ENCODE measurements at regions not wholly inside any gene's neighbourhood (a gene's known extent, or its start where the extent isn't known, plus 50 kb on each side); places are given as distances from the start of the nearest gene placed in this dataset.
A peak's percentile ranks its signal among the peaks of the same experiment; 100 is the strongest.

- no peak overlapping the region for H3K27ac Mint-ChIP-seq (ENCODE audit: unreplicated experiment)
- Histone ChIP-seq H2AFZ (ENCODE audit: low read depth, low read length) (peak overlapping the region; percentile 16), H4K20me1 (ENCODE audit: insufficient read depth, low read length) (no peaks in the 10 kb centered on the region), H3K27ac (ENCODE audit: low read depth, low read length) (peak overlapping the region; percentile 66), H3K4me1 (ENCODE audit: insufficient read depth, low read length) (peaks cover 20% of the 10 kb centered on the region), H3K4me2 (ENCODE audit: low read length) (peak overlapping the region; percentile 66), H3K79me2 (ENCODE audit: insufficient read depth, low read length) (no peaks in the 10 kb centered on the region), H3K27me3 (ENCODE audit: insufficient read depth, low read length) (no peaks in the 10 kb centered on the region), H3K4me3 (ENCODE audit: insufficient read depth, low read depth, low read length) (peak overlapping the region; percentile 3), H3K9ac (ENCODE audit: low read length) (peak overlapping the region; percentile 60), H3K9me3 (ENCODE audit: insufficient read depth, low read depth, low read length) (no peaks in the 10 kb centered on the region), H3K36me3 (ENCODE audit: insufficient read depth, low read length) (no peaks in the 10 kb centered on the region)
- no peaks in the 10 kb centered on the region for H3K9me3 Mint-ChIP-seq (ENCODE audit: unreplicated experiment)
- no peaks in the 10 kb centered on the region for H3K36me3 Mint-ChIP-seq (ENCODE audit: low read depth, unreplicated experiment)
- H3K27me3 Mint-ChIP-seq (ENCODE audit: low read depth, unreplicated experiment), result peaks cover 14% of the 10 kb centered on the region
- H3K4me1 Mint-ChIP-seq (ENCODE audit: low read depth, unreplicated experiment), result peaks cover 7% of the 10 kb centered on the region
- FAIRE-seq (no peak), DNase-seq (ENCODE audit: low read depth) (peak; percentile 90)
- H3K4me3 Mint-ChIP-seq (ENCODE audit: unreplicated experiment), result no peak overlapping the region
- TF ChIP-seq, protein P1, sequence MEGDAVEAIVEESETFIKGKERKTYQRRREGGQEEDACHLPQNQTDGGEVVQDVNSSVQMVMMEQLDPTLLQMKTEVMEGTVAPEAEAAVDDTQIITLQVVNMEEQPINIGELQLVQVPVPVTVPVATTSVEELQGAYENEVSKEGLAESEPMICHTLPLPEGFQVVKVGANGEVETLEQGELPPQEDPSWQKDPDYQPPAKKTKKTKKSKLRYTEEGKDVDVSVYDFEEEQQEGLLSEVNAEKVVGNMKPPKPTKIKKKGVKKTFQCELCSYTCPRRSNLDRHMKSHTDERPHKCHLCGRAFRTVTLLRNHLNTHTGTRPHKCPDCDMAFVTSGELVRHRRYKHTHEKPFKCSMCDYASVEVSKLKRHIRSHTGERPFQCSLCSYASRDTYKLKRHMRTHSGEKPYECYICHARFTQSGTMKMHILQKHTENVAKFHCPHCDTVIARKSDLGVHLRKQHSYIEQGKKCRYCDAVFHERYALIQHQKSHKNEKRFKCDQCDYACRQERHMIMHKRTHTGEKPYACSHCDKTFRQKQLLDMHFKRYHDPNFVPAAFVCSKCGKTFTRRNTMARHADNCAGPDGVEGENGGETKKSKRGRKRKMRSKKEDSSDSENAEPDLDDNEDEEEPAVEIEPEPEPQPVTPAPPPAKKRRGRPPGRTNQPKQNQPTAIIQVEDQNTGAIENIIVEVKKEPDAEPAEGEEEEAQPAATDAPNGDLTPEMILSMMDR (IDR thresholded peaks at IDR 0.05; ENCODE audit: insufficient read depth, low read depth, low read length), result no peak
- no peak for TF ChIP-seq EZH2 (IDR thresholded peaks at IDR 0.05; ENCODE audit: insufficient read depth, low read length)
Observed at GRCh38 chr11:70016666-70017367, 61.3 kb upstream of the ANO1 start.

DNA sequence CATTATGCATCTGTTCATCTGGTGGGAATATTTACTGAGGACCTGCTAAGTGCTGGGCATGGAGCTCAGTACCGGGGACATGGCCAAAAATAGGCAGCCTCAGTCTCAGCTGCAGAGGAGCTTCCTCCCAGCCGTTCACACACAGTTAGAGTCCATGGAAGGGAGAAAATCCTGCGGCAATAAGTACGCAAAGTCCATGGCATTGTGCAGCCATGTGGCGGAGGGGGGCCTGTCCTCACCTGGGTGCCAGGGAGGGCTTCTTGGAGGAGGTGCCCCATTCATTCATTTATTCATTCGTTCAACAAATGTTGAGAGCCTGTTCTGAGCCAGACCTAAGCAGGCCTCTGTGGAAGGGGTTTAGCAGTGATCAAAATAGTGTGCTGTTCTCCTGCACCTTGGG lies 59.3 kb upstream of the ANO1 start:
- no peak overlapping the region for H3K4me3 Mint-ChIP-seq (ENCODE audit: unreplicated experiment)
- DNase-seq (ENCODE audit: low read depth), result no peak
- H3K27me3 ChIP-seq (ENCODE audit: insufficient read depth, low read length), result no peaks in the 10 kb centered on the region
- no peak overlapping the region for H3K27ac Mint-ChIP-seq (ENCODE audit: unreplicated experiment)
- H3K4me1 ChIP-seq (ENCODE audit: insufficient read depth, low read length), result peaks cover 20% of the 10 kb centered on the region
- H3K36me3 Mint-ChIP-seq (ENCODE audit: low read depth, unreplicated experiment), result no peaks in the 10 kb centered on the region
- no peaks in the 10 kb centered on the region for H4K20me1 ChIP-seq (ENCODE audit: insufficient read depth, low read length)
- H3K36me3 ChIP-seq (ENCODE audit: insufficient read depth, low read length), result no peaks in the 10 kb centered on the region
- TF ChIP-seq, protein P1 (IDR thresholded peaks at IDR 0.05; ENCODE audit: insufficient read depth, low read depth, low read length), result no peak
- no peak for TF ChIP-seq EZH2 (IDR thresholded peaks at IDR 0.05; ENCODE audit: insufficient read depth, low read length)
- H3K4me1 Mint-ChIP-seq (ENCODE audit: low read depth, unreplicated experiment), result peaks cover 7% of the 10 kb centered on the region
- no peaks in the 10 kb centered on the region for H3K9me3 ChIP-seq (ENCODE audit: insufficient read depth, low read depth, low read length)
- H3K4me3 ChIP-seq (ENCODE audit: insufficient read depth, low read depth, low read length), result no peak overlapping the region
- H3K27ac ChIP-seq (ENCODE audit: low read depth, low read length), result no peak overlapping the region
- H3K4me2 ChIP-seq (ENCODE audit: low read length), result no peak overlapping the region
- H2AFZ ChIP-seq (ENCODE audit: low read depth, low read length), result no peak overlapping the region
- no peaks in the 10 kb centered on the region for H3K79me2 ChIP-seq (ENCODE audit: insufficient read depth, low read length)
- H3K9ac ChIP-seq (ENCODE audit: low read length), result no peak overlapping the region
- peaks cover 21% of the 10 kb centered on the region for H3K27me3 Mint-ChIP-seq (ENCODE audit: low read depth, unreplicated experiment)
- H3K9me3 Mint-ChIP-seq (ENCODE audit: unreplicated experiment), result no peaks in the 10 kb centered on the region
- FAIRE-seq, result no peak

DNA sequence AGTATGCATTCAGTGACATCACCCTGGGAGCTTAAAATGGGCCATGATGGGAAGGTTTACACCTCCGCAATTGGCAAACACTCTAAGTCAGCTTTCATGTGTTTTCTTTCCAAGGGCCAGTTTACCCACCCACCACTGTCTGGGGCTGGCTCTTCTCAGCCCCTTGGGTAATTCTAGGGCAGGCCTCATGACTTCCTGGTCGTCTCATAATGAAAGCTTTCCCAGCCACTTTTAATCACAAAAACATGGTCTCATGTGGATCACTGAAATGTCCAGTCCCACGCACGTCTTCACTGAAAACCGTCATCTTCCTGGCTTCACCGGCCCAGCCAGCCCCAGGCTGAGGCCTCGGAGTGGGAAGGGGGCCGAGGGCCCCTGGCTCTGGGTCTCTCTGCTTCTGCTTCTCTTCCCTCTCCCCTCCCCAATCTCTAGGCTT lies 58.5 kb upstream of the ANO1 start:
- no peak overlapping the region for H3K9ac ChIP-seq (ENCODE audit: low read length)
- Mint-ChIP-seq H3K27me3 (ENCODE audit: low read depth, unreplicated experiment) (peaks cover 20% of the 10 kb centered on the region), H3K27ac (ENCODE audit: unreplicated experiment) (no peak overlapping the region), H3K4me1 (ENCODE audit: low read depth, unreplicated experiment) (peaks cover 7% of the 10 kb centered on the region), H3K4me3 (ENCODE audit: unreplicated experiment) (no peak overlapping the region), H3K9me3 (ENCODE audit: unreplicated experiment) (no peaks in the 10 kb centered on the region), H3K36me3 (ENCODE audit: low read depth, unreplicated experiment) (no peaks in the 10 kb centered on the region)
- no peaks in the 10 kb centered on the region for H3K36me3 ChIP-seq (ENCODE audit: insufficient read depth, low read length)
- no peaks in the 10 kb centered on the region for H3K79me2 ChIP-seq (ENCODE audit: insufficient read depth, low read length)
- no peak overlapping the region for H3K4me3 ChIP-seq (ENCODE audit: insufficient read depth, low read depth, low read length)
- FAIRE-seq, result no peak
- peaks cover 20% of the 10 kb centered on the region for H3K4me1 ChIP-seq (ENCODE audit: insufficient read depth, low read length)
- H3K27me3 ChIP-seq (ENCODE audit: insufficient read depth, low read length), result no peaks in the 10 kb centered on the region
- no peak for TF ChIP-seq EZH2 (IDR thresholded peaks at IDR 0.05; ENCODE audit: insufficient read depth, low read length)
- H3K27ac ChIP-seq (ENCODE audit: low read depth, low read length), result no peak overlapping the region
- no peak overlapping the region for H2AFZ ChIP-seq (ENCODE audit: low read depth, low read length)
- H3K4me2 ChIP-seq (ENCODE audit: low read length), result no peak overlapping the region
- H4K20me1 ChIP-seq (ENCODE audit: insufficient read depth, low read length), result no peaks in the 10 kb centered on the region
- peak; percentile 59 for DNase-seq (ENCODE audit: low read depth)
- H3K9me3 ChIP-seq (ENCODE audit: insufficient read depth, low read depth, low read length), result no peaks in the 10 kb centered on the region
